Astrocyte of the spinal cord (primary cell): ENCODE measurements at regions not wholly inside any gene's neighbourhood (a gene's known extent, or its start where the extent isn't known, plus 50 kb on each side); places are given as distances from the start of the nearest gene placed in this dataset.

Experiments used
- DNase-seq: peaks from one replicate; pipeline ENCODE4 v3.0.0; 2011; ENCODE audit warnings: low read depth, low spot score
- H3K4me3 ChIP-seq: 2 replicates; pipeline ENCODE4 v1.5.1; 2011; ENCODE audit warnings: low read depth, mild to moderate bottlenecking, low read length, moderate library complexity
- CTCF ChIP-seq: IDR thresholded peaks from 2 replicates; pipeline ENCODE4 v1.5.1; 2012; ENCODE audit warnings: low read depth, mild to moderate bottlenecking, low read length, inconsistent platforms
- in situ Hi-C: cut with HindIII; loops from 2 replicates; pipeline ENCODE4 v1.10.0; 2017; ENCODE audit warnings: low sequenced_read_pairs

- H3K4me3 ChIP-seq = no peak overlapping the region
- no peak for DNase-seq
- in situ Hi-C loops = no loop called here
- no peak for TF ChIP-seq CTCF
Measured at GRCh38 chrX:85444613-85445012, 65.1 kb upstream of the POF1B start.
